ENCODE measurements at regions not wholly inside any gene's neighbourhood (a gene's known extent, or its start where the extent isn't known, plus 50 kb on each side); places are given as distances from the start of the nearest gene placed in this dataset.

DNA sequence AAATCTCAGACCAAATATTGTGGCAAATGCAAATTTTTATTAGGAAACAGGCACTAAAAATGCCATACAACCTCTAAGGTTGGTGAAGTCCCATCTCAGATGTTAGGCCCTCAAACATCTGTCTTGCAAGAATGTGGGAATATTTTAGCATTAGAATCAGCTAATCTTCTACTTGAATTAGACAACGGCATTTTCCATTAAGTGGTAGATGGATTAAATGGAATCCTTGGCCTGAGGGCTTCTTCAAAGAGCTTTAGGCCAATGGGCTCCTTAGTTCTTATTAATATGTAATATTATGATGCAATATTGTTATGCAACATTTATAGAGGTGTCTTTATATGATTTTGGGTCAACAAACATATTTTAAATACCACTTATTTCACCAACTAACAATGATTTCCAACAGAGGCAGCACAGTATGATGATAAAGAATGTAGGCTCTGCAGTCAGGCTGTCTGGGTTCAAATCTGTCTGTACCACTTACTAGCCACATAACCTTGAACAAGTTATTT is 122.9 kb upstream of the PLEKHA5 start:
- TF ChIP-seq, protein P1, sequence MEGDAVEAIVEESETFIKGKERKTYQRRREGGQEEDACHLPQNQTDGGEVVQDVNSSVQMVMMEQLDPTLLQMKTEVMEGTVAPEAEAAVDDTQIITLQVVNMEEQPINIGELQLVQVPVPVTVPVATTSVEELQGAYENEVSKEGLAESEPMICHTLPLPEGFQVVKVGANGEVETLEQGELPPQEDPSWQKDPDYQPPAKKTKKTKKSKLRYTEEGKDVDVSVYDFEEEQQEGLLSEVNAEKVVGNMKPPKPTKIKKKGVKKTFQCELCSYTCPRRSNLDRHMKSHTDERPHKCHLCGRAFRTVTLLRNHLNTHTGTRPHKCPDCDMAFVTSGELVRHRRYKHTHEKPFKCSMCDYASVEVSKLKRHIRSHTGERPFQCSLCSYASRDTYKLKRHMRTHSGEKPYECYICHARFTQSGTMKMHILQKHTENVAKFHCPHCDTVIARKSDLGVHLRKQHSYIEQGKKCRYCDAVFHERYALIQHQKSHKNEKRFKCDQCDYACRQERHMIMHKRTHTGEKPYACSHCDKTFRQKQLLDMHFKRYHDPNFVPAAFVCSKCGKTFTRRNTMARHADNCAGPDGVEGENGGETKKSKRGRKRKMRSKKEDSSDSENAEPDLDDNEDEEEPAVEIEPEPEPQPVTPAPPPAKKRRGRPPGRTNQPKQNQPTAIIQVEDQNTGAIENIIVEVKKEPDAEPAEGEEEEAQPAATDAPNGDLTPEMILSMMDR (IDR thresholded peaks at IDR 0.05), result no peak
- TF ChIP-seq POLR2A (IDR thresholded peaks at IDR 0.05), result no peak
- Histone ChIP-seq H3K36me3 (no peaks in the 10 kb centered on the region), H3K9me3 (no peaks in the 10 kb centered on the region), H3K27ac (no peak overlapping the region), H3K27me3 (no peaks in the 10 kb centered on the region), H3K4me1 (no peaks in the 10 kb centered on the region), H3K4me3 (no peak overlapping the region)
- no peak for DNase-seq
- intact Hi-C loops (cut with DNase I; ENCODE audit: low total_unique reads), result no loop called here

DNA sequence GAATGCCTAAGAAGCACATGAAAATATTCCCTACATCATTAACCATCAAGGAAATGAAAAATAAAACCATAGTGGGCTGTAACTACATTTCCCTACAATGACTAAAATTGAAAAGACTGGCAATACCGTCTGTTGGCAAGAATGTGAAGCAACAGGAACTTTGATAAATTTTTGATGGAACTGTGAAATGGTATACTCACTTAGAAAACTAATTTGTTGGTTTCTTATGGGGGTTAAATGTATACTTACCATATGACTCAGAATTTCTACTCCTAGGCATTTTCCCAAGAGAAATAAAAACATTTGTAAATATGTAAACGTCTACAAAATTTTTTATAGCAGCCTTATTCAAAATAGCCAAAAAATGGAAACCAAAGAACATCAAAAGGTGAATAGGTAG is 121.4 kb upstream of the PLEKHA5 start:
- TF ChIP-seq, protein P1 (IDR thresholded peaks at IDR 0.05), result no peak
- TF ChIP-seq POLR2A (IDR thresholded peaks at IDR 0.05), result no peak
- no peaks in the 10 kb centered on the region for H3K9me3 ChIP-seq
- H3K4me3 ChIP-seq, result no peak overlapping the region
- H3K4me1 ChIP-seq, result no peaks in the 10 kb centered on the region
- H3K36me3 ChIP-seq, result no peaks in the 10 kb centered on the region
- no peaks in the 10 kb centered on the region for H3K27me3 ChIP-seq
- no peak for DNase-seq
- no peak overlapping the region for H3K27ac ChIP-seq
- intact Hi-C loops (cut with DNase I; ENCODE audit: low total_unique reads), result no loop called here

DNA sequence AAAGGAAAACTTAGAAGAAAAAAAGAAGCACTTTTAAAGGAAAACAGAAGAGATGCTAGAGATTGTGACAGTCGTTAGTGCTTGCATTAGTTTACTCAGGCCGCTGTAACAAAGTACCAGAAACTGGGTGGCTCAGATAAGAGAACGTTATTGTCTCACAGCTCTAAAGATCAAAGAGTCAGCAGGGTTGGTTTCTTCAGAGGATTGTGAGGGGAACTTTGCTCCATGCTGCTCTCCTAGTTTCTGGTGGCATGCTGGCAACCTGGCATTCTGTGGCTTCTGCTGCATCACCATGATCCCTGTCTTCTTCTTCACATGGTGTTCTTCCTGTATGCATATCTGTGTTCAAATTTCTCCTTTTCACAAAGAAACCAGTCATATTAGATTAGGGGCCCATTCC is 119.4 kb upstream of the PLEKHA5 start:
- intact Hi-C loops (cut with DNase I; ENCODE audit: low total_unique reads), result no loop called here
- H3K27me3 ChIP-seq, result no peaks in the 10 kb centered on the region
- no peak for DNase-seq
- no peaks in the 10 kb centered on the region for H3K9me3 ChIP-seq
- no peaks in the 10 kb centered on the region for H3K4me1 ChIP-seq
- no peak for TF ChIP-seq POLR2A (IDR thresholded peaks at IDR 0.05)
- TF ChIP-seq, protein P1 (IDR thresholded peaks at IDR 0.05), result no peak
- H3K27ac ChIP-seq, result no peak overlapping the region
- no peak overlapping the region for H3K4me3 ChIP-seq
- H3K36me3 ChIP-seq, result no peaks in the 10 kb centered on the region

DNA sequence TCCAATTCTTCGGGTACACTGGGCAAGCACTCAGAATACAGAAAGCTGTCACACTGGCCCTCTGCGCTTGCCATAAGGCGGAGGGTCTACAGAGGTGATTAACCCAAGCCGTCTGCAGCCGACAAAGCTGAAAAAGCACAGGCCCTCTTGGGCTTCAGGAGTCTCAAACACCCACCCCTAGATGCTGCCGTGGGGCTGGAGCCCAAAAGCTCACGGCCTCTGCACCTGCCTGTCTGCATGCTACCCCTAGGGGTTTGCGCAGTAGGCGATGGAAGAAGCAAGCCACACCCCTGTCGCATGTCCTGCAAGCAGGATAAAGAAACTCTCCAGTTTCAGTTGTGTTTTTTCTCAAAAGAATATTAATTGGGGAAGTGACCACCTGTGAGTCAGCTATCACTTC is 118.8 kb upstream of the PLEKHA5 start:
- H3K27me3 ChIP-seq, result no peaks in the 10 kb centered on the region
- H3K4me1 ChIP-seq, result no peaks in the 10 kb centered on the region
- H3K9me3 ChIP-seq, result no peaks in the 10 kb centered on the region
- H3K4me3 ChIP-seq, result no peak overlapping the region
- no peak for DNase-seq
- H3K36me3 ChIP-seq, result no peaks in the 10 kb centered on the region
- no peak for TF ChIP-seq POLR2A (IDR thresholded peaks at IDR 0.05)
- TF ChIP-seq, protein P1 (IDR thresholded peaks at IDR 0.05), result no peak
- H3K27ac ChIP-seq, result no peak overlapping the region
- intact Hi-C loops (cut with DNase I; ENCODE audit: low total_unique reads), result no loop called here

- Histone ChIP-seq H3K27me3 (no peaks in the 10 kb centered on the region), H3K4me1 (no peaks in the 10 kb centered on the region), H3K27ac (no peak overlapping the region), H3K4me3 (no peak overlapping the region), H3K9me3 (no peaks in the 10 kb centered on the region), H3K36me3 (no peaks in the 10 kb centered on the region)
- intact Hi-C loops (cut with DNase I; ENCODE audit: low total_unique reads), result no loop called here
- TF ChIP-seq, protein P1 (IDR thresholded peaks at IDR 0.05), result no peak
- no peak for DNase-seq
Measured at GRCh38 chr12:19012965-19013364, 116.6 kb upstream of the PLEKHA5 start.
